ENCODE measurements at regions not wholly inside any gene's neighbourhood (a gene's known extent, or its start where the extent isn't known, plus 50 kb on each side); places are given as distances from the start of the nearest gene placed in this dataset.

GRCh38 chr2:5454051-5454390, 238.2 kb upstream of the SOX11 start:
- no peak for TF ChIP-seq CTCF (IDR thresholded peaks at IDR 0.05)
- TF ChIP-seq EZH2phosphoT487 (IDR thresholded peaks at IDR 0.05): no peak
- TF ChIP-seq EZH2 (IDR thresholded peaks at IDR 0.05): no peak

Measured in neural progenitor cell (in vitro differentiated cells).